IPS DF 6.9 (cell line): ENCODE measurements at regions not wholly inside any gene's neighbourhood (a gene's known extent, or its start where the extent isn't known, plus 50 kb on each side); places are given as distances from the start of the nearest gene placed in this dataset.

ENCODE experiments used
- DNase-seq: peaks from one replicate; pipeline ENCODE4 v3.0.0-alpha.2; 2013; ENCODE audit warnings: low read depth, low spot score
- H3K27ac ChIP-seq: one replicate; pipeline ENCODE4 v1.5.1; 2013; ENCODE audit warnings: low read length, control low read depth
- H3K27me3 ChIP-seq: 2 replicates; pipeline ENCODE4 v1.6.1; 2013; ENCODE audit warnings: mild to moderate bottlenecking, low read length; ENCODE audit not compliant: control insufficient read depth, insufficient read depth
- H3K36me3 ChIP-seq: 2 replicates; pipeline ENCODE4 v1.6.1; 2013; ENCODE audit warnings: low read length; ENCODE audit not compliant: control insufficient read depth, insufficient read depth
- H3K4me1 ChIP-seq: 2 replicates; pipeline ENCODE4 v1.6.1; 2013; ENCODE audit warnings: low read length; ENCODE audit not compliant: control insufficient read depth, insufficient read depth
- H3K4me3 ChIP-seq: 2 replicates; pipeline ENCODE4 v1.5.1; 2013; ENCODE audit warnings: mild to moderate bottlenecking, low read length
- H3K9me3 ChIP-seq: 2 replicates; pipeline ENCODE4 v1.6.1; 2013; ENCODE audit warnings: low read length, inconsistent platforms; ENCODE audit not compliant: control insufficient read depth, insufficient read depth
- WGBS: extraction: QIAGEN DNeasy Blood & Tissue Kit; methylation state at CpG from one replicate; pipeline ENCODE4 v1.1.7; 2013; ENCODE audit warnings: mixed read lengths, missing lambda C conversion rate; ENCODE audit not compliant: insufficient read length, insufficient coverage; 5-methylcytosine and 5-hydroxymethylcytosine counted together

DNA sequence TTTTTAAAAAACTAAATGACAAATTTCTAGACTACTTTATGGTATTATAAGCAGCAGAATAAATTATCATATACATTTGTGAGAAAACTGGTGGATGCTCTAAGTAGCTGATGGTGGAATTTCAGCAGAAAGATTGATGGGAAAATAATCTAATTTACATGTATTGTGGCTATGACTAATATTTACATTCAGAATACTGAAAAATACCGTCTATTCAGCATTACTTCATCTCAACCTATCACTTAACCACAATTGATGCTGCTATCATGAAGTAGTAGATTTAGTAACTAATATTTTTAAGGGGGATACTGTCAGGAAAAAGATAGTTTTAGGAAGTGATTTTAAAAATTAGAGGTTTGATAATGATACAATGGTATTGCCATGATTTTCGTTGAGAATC, 137.9 kb downstream of the IFI44 start:
- no peaks in the 10 kb centered on the region for H3K9me3 ChIP-seq
- H3K27ac ChIP-seq = no peak overlapping the region
- H3K27me3 ChIP-seq = no peaks in the 10 kb centered on the region
- no peak for DNase-seq
- no peaks in the 10 kb centered on the region for H3K36me3 ChIP-seq
- H3K4me1 ChIP-seq = no peaks in the 10 kb centered on the region
- WGBS = no CpG with 5 or more reads among the region's 2 CpGs
- H3K4me3 ChIP-seq = no peak overlapping the region

DNA sequence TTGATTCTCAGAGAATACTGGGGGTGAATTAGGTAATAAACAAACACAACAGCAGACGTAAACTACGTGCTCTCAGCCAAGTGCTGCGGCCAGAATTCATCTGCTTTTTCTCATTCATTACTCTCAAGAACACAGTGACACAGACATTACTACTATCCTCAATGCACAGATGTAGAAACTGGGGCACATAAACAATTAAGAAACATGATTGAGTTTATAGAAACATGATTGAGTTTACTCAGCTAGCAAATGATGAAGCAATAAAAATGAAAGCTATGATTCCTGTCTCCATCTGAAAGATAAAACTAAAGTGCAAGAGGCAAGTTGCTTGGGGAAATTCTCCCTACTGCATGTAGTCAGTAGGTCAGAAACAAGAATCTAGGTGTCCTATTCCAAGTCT, 140.5 kb downstream of the IFI44 start:
- DNase-seq = no peak
- Histone ChIP-seq H3K4me3 (no peak overlapping the region), H3K9me3 (no peaks in the 10 kb centered on the region), H3K4me1 (no peaks in the 10 kb centered on the region), H3K36me3 (no peaks in the 10 kb centered on the region), H3K27ac (no peak overlapping the region), H3K27me3 (no peaks in the 10 kb centered on the region)
- no CpG with 5 or more reads among the region's 3 CpGs for WGBS

DNA sequence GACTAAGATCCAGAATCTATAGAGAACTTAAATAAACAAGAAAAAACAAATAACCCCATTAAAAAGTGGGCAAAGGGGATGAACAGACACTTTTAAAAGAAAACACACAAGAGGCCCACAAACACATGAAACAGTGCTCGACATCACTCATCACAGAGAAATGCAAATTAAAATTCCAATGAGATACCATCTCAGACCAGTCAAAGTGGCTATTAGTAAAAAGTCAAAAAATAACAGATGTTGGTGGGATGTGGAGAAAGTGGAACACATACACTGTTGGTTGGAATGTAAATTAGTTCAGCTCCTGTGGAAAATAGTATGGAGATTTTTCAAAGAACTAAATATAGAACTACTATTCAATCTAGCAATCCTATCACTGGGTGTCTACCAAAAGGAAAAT, 143.1 kb downstream of the IFI44 start:
- Histone ChIP-seq H3K36me3 (no peaks in the 10 kb centered on the region), H3K27ac (no peak overlapping the region), H3K27me3 (no peaks in the 10 kb centered on the region), H3K4me3 (no peak overlapping the region), H3K9me3 (no peaks in the 10 kb centered on the region), H3K4me1 (no peaks in the 10 kb centered on the region)
- no CpG with 5 or more reads among the region's 1 CpG for WGBS
- no peak for DNase-seq

- no CpG with 5 or more reads among the region's 3 CpGs for WGBS
- no peaks in the 10 kb centered on the region for H3K36me3 ChIP-seq
- H3K9me3 ChIP-seq = no peaks in the 10 kb centered on the region
Measured at GRCh38 chr1:78797108-78797781, 147.6 kb downstream of the IFI44 start.

DNA sequence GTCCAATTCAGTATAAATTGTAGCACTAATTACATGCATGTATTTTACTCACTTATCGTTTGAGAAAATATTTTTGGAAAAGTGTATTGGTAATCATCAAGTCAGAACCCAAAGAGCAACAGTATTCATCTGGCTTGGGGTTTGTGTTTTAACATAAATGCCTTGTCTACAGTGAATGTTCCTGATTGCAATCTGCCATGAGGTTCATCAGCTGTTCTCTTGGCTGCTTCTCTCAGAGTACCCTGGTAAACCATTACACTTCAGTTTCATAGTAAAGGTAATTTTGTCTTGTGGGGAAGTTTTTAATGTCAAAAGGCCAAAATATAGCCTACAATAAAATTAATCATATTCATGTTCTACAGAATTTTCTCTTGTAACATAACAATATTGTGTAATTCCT, 150.3 kb downstream of the IFI44 start:
- no peak for DNase-seq
- no peaks in the 10 kb centered on the region for H3K36me3 ChIP-seq
- no peaks in the 10 kb centered on the region for H3K4me1 ChIP-seq
- H3K27me3 ChIP-seq = no peaks in the 10 kb centered on the region
- no peak overlapping the region for H3K4me3 ChIP-seq
- no CpG with 5 or more reads among the region's 1 CpG for WGBS
- no peaks in the 10 kb centered on the region for H3K9me3 ChIP-seq
- H3K27ac ChIP-seq = no peak overlapping the region

More at GRCh38 chr1:78797108-78797781, 147.6 kb downstream of the IFI44 start:
- Histone ChIP-seq H3K27me3 (no peaks in the 10 kb centered on the region), H3K27ac (no peak overlapping the region), H3K4me3 (no peak overlapping the region), H3K4me1 (no peaks in the 10 kb centered on the region)
- no peak for DNase-seq

DNA sequence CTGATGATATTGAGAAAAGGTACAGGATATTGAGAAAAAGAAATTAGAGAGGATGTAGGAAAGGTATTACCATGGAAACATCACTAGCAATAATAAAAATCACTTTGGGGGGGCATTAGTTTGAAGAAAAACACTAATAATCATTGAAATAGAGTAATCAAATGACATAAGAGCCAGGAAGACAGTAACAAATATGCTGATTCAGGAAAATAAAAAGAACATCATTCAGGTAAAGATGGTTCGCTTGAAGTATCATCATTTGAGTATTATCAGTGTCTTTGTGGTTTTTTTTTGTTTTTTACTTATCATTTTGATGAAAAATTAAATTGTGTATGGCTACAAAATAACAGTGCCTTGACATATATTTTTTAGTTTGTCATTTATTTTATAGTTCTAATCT, 164.5 kb downstream of the IFI44 start:
- no CpG with 5 or more reads among the region's 1 CpG for WGBS
- Histone ChIP-seq H3K4me1 (no peaks in the 10 kb centered on the region), H3K36me3 (no peaks in the 10 kb centered on the region), H3K9me3 (no peaks in the 10 kb centered on the region), H3K27ac (no peak overlapping the region), H3K27me3 (no peaks in the 10 kb centered on the region), H3K4me3 (no peak overlapping the region)
- no peak for DNase-seq

DNA sequence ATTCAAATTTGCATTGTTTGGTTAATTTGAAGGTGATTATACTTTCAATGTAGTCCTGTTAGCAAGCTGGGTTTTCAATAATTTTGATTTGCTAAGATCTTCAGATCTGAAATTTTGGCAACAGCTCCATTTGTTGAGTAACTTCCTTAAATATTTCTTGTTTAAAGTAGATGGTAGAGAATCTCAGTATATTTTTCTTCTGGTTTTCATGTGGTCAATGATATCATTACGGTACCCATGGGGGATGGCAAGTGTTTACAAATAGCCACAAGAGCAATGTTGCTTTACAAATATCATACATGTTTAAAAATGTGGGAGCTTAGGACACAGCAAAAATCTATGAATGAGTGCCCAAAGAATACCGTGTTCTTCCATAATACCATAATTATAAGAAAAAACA, 175.9 kb downstream of the IFI44 start:
- WGBS = no CpG with 5 or more reads among the region's 2 CpGs

DNA sequence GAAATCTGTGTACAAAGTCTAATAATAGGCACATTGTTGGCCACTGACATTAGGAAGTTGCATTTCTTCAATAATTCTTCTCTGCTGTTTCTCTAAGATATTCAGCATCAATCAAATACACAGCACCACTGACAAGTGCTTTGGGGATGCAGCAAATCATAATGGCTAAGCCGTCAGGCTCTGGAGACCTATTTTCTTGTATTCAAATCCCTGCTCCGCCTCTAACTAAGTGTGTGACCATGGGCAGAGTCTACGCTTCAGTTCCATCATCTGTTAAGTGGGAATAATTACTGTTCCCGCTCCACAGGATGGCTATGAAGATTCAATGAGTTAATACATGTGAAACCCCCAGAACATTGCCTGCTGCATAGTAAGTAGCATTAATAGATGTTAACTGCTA, 176.9 kb downstream of the ADGRL4 start:
- no peaks in the 10 kb centered on the region for H3K4me1 ChIP-seq
- H3K27me3 ChIP-seq = no peaks in the 10 kb centered on the region
- WGBS = no CpG with 5 or more reads among the region's 4 CpGs
- DNase-seq = no peak
- H3K9me3 ChIP-seq = no peaks in the 10 kb centered on the region
- no peak overlapping the region for H3K4me3 ChIP-seq
- no peaks in the 10 kb centered on the region for H3K36me3 ChIP-seq
- H3K27ac ChIP-seq = no peak overlapping the region

More for the DNA sequence above, 175.9 kb downstream of the IFI44 start:
- Histone ChIP-seq H3K36me3 (no peaks in the 10 kb centered on the region), H3K4me1 (no peaks in the 10 kb centered on the region), H3K27me3 (no peaks in the 10 kb centered on the region), H3K4me3 (no peak overlapping the region), H3K9me3 (no peaks in the 10 kb centered on the region), H3K27ac (no peak overlapping the region)
- no peak for DNase-seq

GRCh38 chr1:78830321-78830720, 176.2 kb downstream of the ADGRL4 start:
- no peaks in the 10 kb centered on the region for H3K9me3 ChIP-seq
- H3K36me3 ChIP-seq = no peaks in the 10 kb centered on the region
- no peak for DNase-seq
- H3K4me3 ChIP-seq = no peak overlapping the region
- no CpG with 5 or more reads among the region's 1 CpG for WGBS
- no peaks in the 10 kb centered on the region for H3K4me1 ChIP-seq
- no peak overlapping the region for H3K27ac ChIP-seq
- no peaks in the 10 kb centered on the region for H3K27me3 ChIP-seq

DNA sequence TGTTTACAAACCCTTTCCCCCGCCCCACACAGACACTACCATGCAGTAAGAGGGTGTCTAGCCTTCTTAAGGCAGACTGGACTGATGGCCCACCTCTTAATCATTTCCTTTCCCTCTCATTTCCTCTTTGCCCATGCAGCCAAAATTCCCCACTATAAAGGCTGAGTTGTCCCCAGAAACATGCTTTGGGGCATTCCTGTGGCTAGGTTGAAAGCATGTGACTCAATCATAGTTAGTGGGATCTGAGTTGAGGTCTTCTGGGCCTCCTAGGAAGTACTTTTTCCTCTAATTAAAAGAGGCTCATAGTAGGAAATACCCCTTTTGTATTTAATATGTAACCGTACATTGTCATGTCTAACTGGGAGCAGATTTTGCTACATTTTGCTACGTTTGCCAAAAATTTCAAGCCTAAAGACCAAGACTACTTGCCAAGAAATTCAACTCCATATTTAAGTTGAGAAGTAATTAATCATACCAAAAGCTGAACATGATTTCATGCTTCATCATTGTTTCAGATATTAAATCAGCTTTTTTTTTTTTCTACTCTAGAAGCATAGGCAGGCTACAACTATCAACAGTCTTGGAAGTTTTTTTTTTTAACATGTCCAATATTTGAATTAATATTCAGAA, 174.7 kb downstream of the ADGRL4 start:
- Histone ChIP-seq H3K27ac (no peak overlapping the region), H3K4me3 (no peak overlapping the region), H3K36me3 (no peaks in the 10 kb centered on the region), H3K27me3 (no peaks in the 10 kb centered on the region), H3K4me1 (no peaks in the 10 kb centered on the region), H3K9me3 (no peaks in the 10 kb centered on the region)
- DNase-seq = no peak
- no CpG with 5 or more reads among the region's 3 CpGs for WGBS

DNA sequence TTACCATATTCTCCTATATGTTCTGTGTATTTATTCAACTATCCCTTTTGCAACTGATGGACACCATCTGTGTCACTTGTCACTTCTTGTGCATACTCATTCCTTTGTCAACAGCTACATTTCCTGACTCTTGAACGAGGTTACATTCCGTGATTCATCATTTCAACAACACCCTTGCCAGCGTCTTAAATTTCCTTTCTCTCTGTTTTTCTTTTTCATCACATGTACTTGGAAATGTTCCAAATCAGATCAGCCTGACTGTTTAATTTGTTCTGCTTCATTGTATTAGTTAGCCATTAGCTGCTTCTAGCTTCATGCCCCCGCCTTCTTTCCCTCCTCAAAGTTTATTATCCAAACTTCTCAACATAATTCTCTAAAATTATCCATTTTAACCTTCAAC, 173.0 kb downstream of the ADGRL4 start:
- 100% methylated on average over 1 of the region's 4 CpGs for WGBS

More for the DNA sequence above, 173.0 kb downstream of the ADGRL4 start:
- no peak overlapping the region for H3K4me3 ChIP-seq
- H3K36me3 ChIP-seq = no peaks in the 10 kb centered on the region
- no peak for DNase-seq
- no peaks in the 10 kb centered on the region for H3K4me1 ChIP-seq
- no peaks in the 10 kb centered on the region for H3K9me3 ChIP-seq
- no peak overlapping the region for H3K27ac ChIP-seq
- no peaks in the 10 kb centered on the region for H3K27me3 ChIP-seq
